Naive thymus-derived CD4-positive, alpha-beta T cell (primary cell): ENCODE measurements at regions not wholly inside any gene's neighbourhood (a gene's known extent, or its start where the extent isn't known, plus 50 kb on each side); places are given as distances from the start of the nearest gene placed in this dataset.

Experiments used
- ATAC-seq: fragments of 150-1000 bp; cut with Tn5 transposase; 2 replicates; pipeline ENCODE4 v1.10.0; 2021; ENCODE audit warnings: mild to moderate bottlenecking, moderate library complexity
- CTCF ChIA-PET: fragments of 350-600 bp; sonication (Branson Sonifier 250); formaldehyde crosslinking; loops from one replicate; lab custom pipeline; 2021; ENCODE audit warnings: antibody characterized with exemption; lab: Charles Lee
- POLR2A ChIA-PET: fragments of 350-600 bp; sonication (Branson Sonifier 250); formaldehyde crosslinking; loops from one replicate; lab custom pipeline; 2021; ENCODE audit warnings: antibody characterized with exemption, inconsistent platforms; lab: Charles Lee
- DNase-seq, 9 donors: peaks; one replicate each; pipeline versions ENCODE4 v3.0.0 to v3.0.0-alpha.2; 2020 to 2022; ENCODE audit warnings: mixed read lengths in 1 of 9
- H3K27ac ChIP-seq: one replicate; pipeline ENCODE4 v1.7.0; 2013; ENCODE audit warnings: mild to moderate bottlenecking, low read depth, low read length, moderate library complexity
- H3K27me3 ChIP-seq, 2 donors: one replicate each; pipeline ENCODE4 v1.7.0; 2013; ENCODE audit warnings: low read length in 2 of 2, mild to moderate bottlenecking in 2 of 2, moderate library complexity in 2 of 2; ENCODE audit not compliant: control insufficient read depth in 2 of 2, insufficient read depth in 2 of 2
- H3K36me3 ChIP-seq, 3 experiments: 1 replicate in 2 of 3; 2 replicates in 1 of 3; pipeline ENCODE4 v1.7.0; 2013; ENCODE audit warnings: low read length in 3 of 3, mild to moderate bottlenecking in 3 of 3, moderate library complexity in 1 of 3; ENCODE audit not compliant: insufficient read depth in 3 of 3, control insufficient read depth in 2 of 3
- H3K4me1 ChIP-seq, 2 donors: one replicate each; pipeline ENCODE4 v1.7.0; 2013; ENCODE audit warnings: low read length in 2 of 2, mild to moderate bottlenecking in 2 of 2, moderate library complexity in 1 of 2; ENCODE audit not compliant: control insufficient read depth in 2 of 2, insufficient read depth in 2 of 2
- H3K4me3 ChIP-seq: 2 replicates; pipeline ENCODE4 v1.7.0; 2013; ENCODE audit warnings: mild to moderate bottlenecking, low read length
- H3K9me3 ChIP-seq, 3 experiments: 1 replicate in 2 of 3; 2 replicates in 1 of 3; pipeline ENCODE4 v1.7.0; 2013; ENCODE audit warnings: low read length in 3 of 3; ENCODE audit not compliant: control insufficient read depth in 2 of 3
- H3K27ac Mint-ChIP-seq, 9 donors: one replicate each; pipeline ENCODE4 v1.8.0; 2020 to 2022; ENCODE audit warnings: mixed read lengths in 9 of 9, mild to moderate bottlenecking in 8 of 9, moderate library complexity in 5 of 9, inconsistent platforms in 2 of 9
- H3K27me3 Mint-ChIP-seq, 5 donors: one replicate each; pipeline ENCODE4 v1.8.0; 2021 to 2022; ENCODE audit warnings: mixed read lengths in 5 of 5, mild to moderate bottlenecking in 1 of 5
- H3K36me3 Mint-ChIP-seq, 5 donors: one replicate each; pipeline ENCODE4 v1.8.0; 2020 to 2022; ENCODE audit warnings: mixed read lengths in 5 of 5, mild to moderate bottlenecking in 3 of 5, inconsistent platforms in 1 of 5
- H3K4me1 Mint-ChIP-seq, 7 donors: one replicate each; pipeline ENCODE4 v1.8.0; 2020 to 2022; ENCODE audit warnings: mixed read lengths in 7 of 7, mild to moderate bottlenecking in 3 of 7, inconsistent platforms in 1 of 7
- H3K4me3 Mint-ChIP-seq, 10 donors: one replicate each; pipeline ENCODE4 v1.8.0; 2020 to 2022; ENCODE audit warnings: mild to moderate bottlenecking in 10 of 10, mixed read lengths in 10 of 10, moderate library complexity in 6 of 10, inconsistent platforms in 2 of 10
- H3K9me3 Mint-ChIP-seq, 11 donors: one replicate each; pipeline ENCODE4 v1.8.0; 2020 to 2022; ENCODE audit warnings: mixed read lengths in 11 of 11, mild to moderate bottlenecking in 4 of 11, inconsistent platforms in 1 of 11, moderate library complexity in 1 of 11
- intact Hi-C, 2 donors: fragments of 100-400 bp; cut with micrococcal nuclease; formaldehyde crosslinking; loops; one replicate each; pipeline ENCODE4 v1.15.1; 2023

GRCh38 chr5:143571642-143572624 lies 168.4 kb upstream of the NR3C1 start:
- no peak overlapping the region for H3K27ac Mint-ChIP-seq
- CTCF ChIA-PET: interaction anchor here (0.6 kb wide), 1 partner anchor 400 kb away, joined by 5 read pairs; no protein-coding TSS in a partner anchor
- peaks cover 0 to 3% (median 0%) of the 10 kb centered on the region in 7 donors for H3K4me1 Mint-ChIP-seq
- Histone ChIP-seq H3K4me1 (no peaks in the 10 kb centered on the region), H3K4me3 (no peak overlapping the region), H3K9me3 (no peaks in the 10 kb centered on the region), H3K36me3 (no peaks in the 10 kb centered on the region), H3K27me3 (no peaks in the 10 kb centered on the region), H3K27ac (no peak overlapping the region)
- ATAC-seq (no peak), DNase-seq (no peak)
- H3K27me3 Mint-ChIP-seq: peaks cover 3 to 18% (median 8%) of the 10 kb centered on the region in 5 donors
- peaks cover 0 to 2% (median 0%) of the 10 kb centered on the region in 11 donors for H3K9me3 Mint-ChIP-seq
- POLR2A ChIA-PET: no interaction called here
- intact Hi-C loops: no loop called here
- no peak overlapping the region for H3K4me3 Mint-ChIP-seq
- H3K36me3 Mint-ChIP-seq: peaks cover 0 to 1% (median 0%) of the 10 kb centered on the region in 5 donors

DNA sequence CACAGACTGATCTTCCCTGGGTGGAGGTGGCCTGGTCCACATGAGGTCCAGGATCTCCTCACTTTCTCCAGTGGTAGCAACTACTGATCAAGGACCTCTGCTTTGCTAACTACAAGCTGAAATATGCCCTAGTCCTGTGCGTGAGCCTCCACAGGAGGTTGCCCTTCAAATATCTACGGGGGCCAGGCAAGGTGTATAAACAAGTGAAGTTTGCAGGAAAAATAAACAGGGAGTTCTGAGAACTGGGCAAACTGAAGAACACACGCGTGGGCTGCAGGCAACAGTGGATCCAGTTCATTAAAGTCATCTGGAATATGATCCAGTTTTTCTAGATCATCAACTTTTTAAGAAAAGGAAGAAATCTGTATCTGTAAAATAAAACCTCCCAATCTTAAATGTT lies 167.5 kb upstream of the NR3C1 start:
- no peaks in the 10 kb centered on the region for H3K27me3 ChIP-seq
- H3K27ac ChIP-seq: no peak overlapping the region
- no peak overlapping the region for H3K4me3 ChIP-seq
- intact Hi-C loops: no loop called here
- no peak overlapping the region for H3K4me3 Mint-ChIP-seq
- H3K36me3 Mint-ChIP-seq: peaks cover 0 to 1% (median 0%) of the 10 kb centered on the region in 5 donors
- DNase-seq: no peak
- H3K9me3 Mint-ChIP-seq: peaks cover 0 to 2% (median 0%) of the 10 kb centered on the region in 11 donors
- H3K27ac Mint-ChIP-seq: no peak overlapping the region
- CTCF ChIA-PET: no interaction called here
- H3K9me3 ChIP-seq: no peaks in the 10 kb centered on the region
- peaks cover 0 to 3% (median 0%) of the 10 kb centered on the region in 7 donors for H3K4me1 Mint-ChIP-seq
- POLR2A ChIA-PET: no interaction called here
- peaks cover 3 to 18% (median 8%) of the 10 kb centered on the region in 5 donors for H3K27me3 Mint-ChIP-seq
- no peak for ATAC-seq
- no peaks in the 10 kb centered on the region for H3K4me1 ChIP-seq
- no peaks in the 10 kb centered on the region for H3K36me3 ChIP-seq

GRCh38 chr5:143569722-143570567 lies 166.5 kb upstream of the NR3C1 start:
- no peaks in the 10 kb centered on the region for H3K9me3 ChIP-seq
- no peaks in the 10 kb centered on the region for H3K27me3 ChIP-seq
- ChIA-PET CTCF (no interaction called here), POLR2A (no interaction called here)
- Mint-ChIP-seq H3K4me1 (peaks cover 0 to 3% (median 0%) of the 10 kb centered on the region in 7 donors), H3K27ac (no peak overlapping the region), H3K9me3 (peaks cover 0 to 2% (median 0%) of the 10 kb centered on the region in 11 donors), H3K4me3 (no peak overlapping the region), H3K36me3 (no peaks in the 10 kb centered on the region), H3K27me3 (peaks cover 3 to 8% (median 6%) of the 10 kb centered on the region in 5 donors)
- no peak overlapping the region for H3K27ac ChIP-seq
- DNase-seq (no peak), ATAC-seq (no peak)
- no peaks in the 10 kb centered on the region for H3K4me1 ChIP-seq
- no peak overlapping the region for H3K4me3 ChIP-seq
- intact Hi-C loops: no loop called here
- H3K36me3 ChIP-seq: no peaks in the 10 kb centered on the region

GRCh38 chr5:143569213-143569701 lies 165.8 kb upstream of the NR3C1 start:
- intact Hi-C loops: no loop called here
- ChIA-PET POLR2A (no interaction called here), CTCF (no interaction called here)
- no peak for DNase-seq
- Histone ChIP-seq H3K36me3 (no peaks in the 10 kb centered on the region), H3K9me3 (no peaks in the 10 kb centered on the region), H3K27me3 (no peaks in the 10 kb centered on the region), H3K27ac (no peak overlapping the region), H3K4me3 (no peak overlapping the region), H3K4me1 (no peaks in the 10 kb centered on the region)
- Mint-ChIP-seq H3K27ac (no peak overlapping the region), H3K36me3 (no peaks in the 10 kb centered on the region), H3K4me3 (no peak overlapping the region), H3K4me1 (peaks cover 0 to 3% (median 0%) of the 10 kb centered on the region in 7 donors), H3K27me3 (peaks cover 3 to 8% (median 5%) of the 10 kb centered on the region in 5 donors), H3K9me3 (peaks cover 0 to 2% (median 0%) of the 10 kb centered on the region in 11 donors)
- no peak for ATAC-seq

DNA sequence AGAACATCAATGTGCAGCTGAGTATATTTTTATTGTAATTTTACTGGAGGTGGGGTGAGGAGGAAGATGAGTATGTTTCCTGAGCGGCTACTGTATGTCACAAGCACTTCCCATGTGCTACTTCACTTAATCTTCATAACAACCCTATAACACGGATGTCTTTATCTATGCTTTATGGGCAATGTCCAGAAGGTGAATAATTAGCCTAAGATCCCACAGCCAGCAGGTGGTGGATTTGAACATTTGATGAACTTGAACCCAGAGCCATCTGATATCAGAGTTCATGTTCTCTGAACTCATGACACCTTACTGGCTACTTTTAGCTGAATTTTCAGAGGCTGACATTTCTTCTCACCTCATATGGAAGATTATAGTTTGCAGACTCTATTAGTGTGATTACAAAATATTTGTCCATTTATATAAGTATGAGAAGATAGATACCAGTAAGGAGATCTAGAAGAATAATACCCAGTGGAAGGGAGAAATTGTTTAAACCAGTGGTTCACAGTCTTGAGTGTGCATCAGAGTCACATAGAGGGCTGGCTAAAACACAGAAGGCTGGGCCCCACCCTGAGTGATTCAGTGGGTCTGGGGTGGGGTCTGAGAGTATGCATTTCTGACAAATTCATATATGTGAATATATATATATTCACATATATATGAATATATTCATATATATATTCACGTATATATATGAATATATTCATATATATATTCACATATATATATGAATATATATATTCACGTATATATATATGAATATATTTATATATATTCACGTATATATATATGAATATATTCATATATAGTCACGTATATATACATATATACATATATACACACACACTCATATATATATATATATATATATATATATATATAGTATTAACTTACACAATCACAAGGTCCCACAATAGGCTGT lies 164.4 kb upstream of the NR3C1 start:
- ChIA-PET CTCF (no interaction called here), POLR2A (no interaction called here)
- ATAC-seq (no peak), DNase-seq (no peak)
- Mint-ChIP-seq H3K4me3 (no peak overlapping the region), H3K9me3 (peaks cover 0 to 2% (median 0%) of the 10 kb centered on the region in 11 donors), H3K4me1 (peaks cover 0 to 3% (median 0%) of the 10 kb centered on the region in 7 donors), H3K27me3 (peaks cover 3 to 8% (median 5%) of the 10 kb centered on the region in 5 donors), H3K27ac (no peak overlapping the region), H3K36me3 (no peaks in the 10 kb centered on the region)
- Histone ChIP-seq H3K9me3 (no peaks in the 10 kb centered on the region), H3K4me1 (no peaks in the 10 kb centered on the region), H3K4me3 (no peak overlapping the region), H3K36me3 (no peaks in the 10 kb centered on the region), H3K27me3 (no peaks in the 10 kb centered on the region), H3K27ac (no peak overlapping the region)
- intact Hi-C loops: no loop called here

DNA sequence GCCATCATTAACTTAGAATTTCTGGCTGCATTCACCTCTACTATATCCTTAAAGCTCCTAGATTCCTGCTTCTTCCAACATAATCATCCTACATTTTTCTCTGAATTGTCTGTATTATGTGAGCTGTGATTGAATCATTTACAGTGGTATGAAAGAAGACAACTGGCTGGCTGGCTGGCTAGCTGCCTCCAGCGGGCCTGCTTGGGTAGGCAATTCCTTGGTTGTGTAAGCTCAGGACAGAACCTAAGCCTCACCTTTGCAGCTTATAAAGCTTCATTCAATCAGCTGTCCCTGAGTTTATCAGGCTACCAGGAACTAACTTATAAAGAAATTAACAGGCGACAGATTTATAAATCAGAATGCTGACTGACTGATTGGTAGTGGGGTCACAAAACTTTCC lies 162.7 kb upstream of the NR3C1 start:
- POLR2A ChIA-PET: no interaction called here
- Mint-ChIP-seq H3K27me3 (peaks cover 0 to 9% (median 7%) of the 10 kb centered on the region in 5 donors), H3K4me3 (no peak overlapping the region), H3K36me3 (no peaks in the 10 kb centered on the region), H3K9me3 (peaks cover 0 to 2% (median 0%) of the 10 kb centered on the region in 11 donors), H3K27ac (no peak overlapping the region), H3K4me1 (peaks cover 0 to 3% (median 0%) of the 10 kb centered on the region in 7 donors)
- no peaks in the 10 kb centered on the region for H3K4me1 ChIP-seq
- no peaks in the 10 kb centered on the region for H3K36me3 ChIP-seq
- ATAC-seq: no peak
- CTCF ChIA-PET: no interaction called here
- no peak overlapping the region for H3K27ac ChIP-seq
- H3K27me3 ChIP-seq: no peaks in the 10 kb centered on the region
- H3K4me3 ChIP-seq: no peak overlapping the region
- intact Hi-C loops: no loop called here
- DNase-seq: no peak
- H3K9me3 ChIP-seq: no peaks in the 10 kb centered on the region
